ENCODE measurements at regions not wholly inside any gene's neighbourhood (a gene's known extent, or its start where the extent isn't known, plus 50 kb on each side); places are given as distances from the start of the nearest gene placed in this dataset.

GRCh38 chr12:126727218-126728075, 1539.5 kb upstream of the TMEM132C start:
- TF ChIP-seq GATA3 (IDR thresholded peaks at IDR 0.05; ENCODE audit: low read depth, low read length) (no peak), GATA2 (IDR thresholded peaks at IDR 0.05; ENCODE audit: low read depth, low read length) (no peak)

Data from SH-SY5Y (cell line).